ENCODE measurements at regions not wholly inside any gene's neighbourhood (a gene's known extent, or its start where the extent isn't known, plus 50 kb on each side); places are given as distances from the start of the nearest gene placed in this dataset.

- TF ChIP-seq GATA2 (IDR thresholded peaks at IDR 0.05; ENCODE audit: low read depth, low read length) = no peak
- TF ChIP-seq GATA3 (IDR thresholded peaks at IDR 0.05; ENCODE audit: low read depth, low read length) = no peak
Measured at GRCh38 chr14:101616202-101616601, 54.9 kb downstream of the DIO3 start.

DNA sequence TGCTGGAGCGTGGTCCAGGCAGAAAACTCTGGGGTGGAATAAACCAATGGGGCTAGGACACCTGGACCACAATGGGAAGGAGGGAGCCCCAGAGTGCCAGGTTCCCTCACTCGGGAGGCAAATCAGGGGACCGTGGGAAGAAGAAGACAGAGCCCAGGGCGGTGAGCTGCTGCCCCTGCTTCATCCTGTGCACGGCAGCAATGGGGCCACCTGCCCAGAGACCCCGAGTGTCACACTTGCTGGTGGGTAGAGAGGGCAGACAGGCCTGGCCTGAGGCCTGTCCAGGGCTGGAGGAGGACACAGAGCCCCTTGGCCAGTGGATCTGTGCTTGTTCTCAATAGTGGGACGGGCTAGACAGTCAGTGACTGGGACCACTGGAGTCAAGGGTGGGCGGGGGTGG, 58.2 kb downstream of the DIO3 start:
- TF ChIP-seq GATA3 (IDR thresholded peaks at IDR 0.05; ENCODE audit: low read depth, low read length) (no peak), GATA2 (IDR thresholded peaks at IDR 0.05; ENCODE audit: low read depth, low read length) (no peak)

- TF ChIP-seq GATA3 (IDR thresholded peaks at IDR 0.05; ENCODE audit: low read depth, low read length) (no peak), GATA2 (IDR thresholded peaks at IDR 0.05; ENCODE audit: low read depth, low read length) (no peak)
Measured at GRCh38 chr14:101620031-101620788, 58.9 kb downstream of the DIO3 start.

DNA sequence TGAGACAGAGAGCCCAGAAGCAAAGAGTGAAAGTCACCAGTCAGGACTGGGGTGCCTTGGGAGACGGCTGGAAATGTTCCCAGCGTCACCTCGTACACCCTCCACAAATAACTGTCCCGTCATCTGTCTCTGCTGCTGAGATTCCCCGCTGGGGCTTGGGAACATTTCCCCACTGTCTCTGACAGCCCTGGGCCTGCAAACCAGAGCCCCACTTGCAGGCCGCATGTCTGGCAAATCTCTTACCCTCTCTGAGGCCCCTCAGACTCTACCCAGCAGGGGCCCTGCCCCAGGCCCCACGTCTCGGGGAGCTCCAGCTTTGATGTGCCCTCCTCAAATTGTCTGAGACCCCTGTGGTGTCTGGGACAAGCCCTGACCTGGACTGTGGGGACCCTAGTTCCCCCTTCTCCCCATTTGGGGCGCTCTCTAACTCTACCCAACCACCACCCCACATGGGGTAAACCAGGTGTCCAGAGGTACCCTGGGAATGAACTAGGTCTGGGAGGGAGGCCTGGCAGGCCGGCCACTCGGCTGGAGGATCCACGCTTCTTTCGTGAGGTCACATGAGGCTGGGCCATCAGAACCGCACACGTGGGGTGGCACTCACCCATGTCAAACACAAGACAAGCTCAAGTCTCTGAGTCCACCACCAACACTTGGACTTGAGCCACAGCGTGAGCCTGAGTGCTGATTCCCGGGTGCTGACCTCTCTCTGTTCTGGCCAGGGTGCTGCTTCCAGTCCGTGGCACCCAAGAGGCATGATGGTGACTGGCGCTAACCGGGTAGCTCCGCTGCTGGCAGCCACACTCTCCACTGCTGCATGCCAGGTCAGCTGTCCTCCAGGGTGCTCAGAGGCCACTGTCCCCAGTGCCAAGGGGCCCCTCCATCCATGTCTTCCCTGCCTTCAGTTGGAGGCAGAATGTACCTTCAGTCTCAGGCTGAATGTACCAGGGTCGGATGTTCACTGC, 59.8 kb downstream of the DIO3 start:
- TF ChIP-seq GATA3 (IDR thresholded peaks at IDR 0.05; ENCODE audit: low read depth, low read length) = no peak
- no peak for TF ChIP-seq GATA2 (IDR thresholded peaks at IDR 0.05; ENCODE audit: low read depth, low read length)

- no peak for TF ChIP-seq GATA2 (IDR thresholded peaks at IDR 0.05; ENCODE audit: low read depth, low read length)
- TF ChIP-seq GATA3 (IDR thresholded peaks at IDR 0.05; ENCODE audit: low read depth, low read length) = no peak
Measured at GRCh38 chr14:101622251-101623076, 61.2 kb downstream of the DIO3 start.

- TF ChIP-seq GATA2 (IDR thresholded peaks at IDR 0.05; ENCODE audit: low read depth, low read length) = no peak
Measured at GRCh38 chr14:101623077-101623372, 61.7 kb downstream of the DIO3 start.

DNA sequence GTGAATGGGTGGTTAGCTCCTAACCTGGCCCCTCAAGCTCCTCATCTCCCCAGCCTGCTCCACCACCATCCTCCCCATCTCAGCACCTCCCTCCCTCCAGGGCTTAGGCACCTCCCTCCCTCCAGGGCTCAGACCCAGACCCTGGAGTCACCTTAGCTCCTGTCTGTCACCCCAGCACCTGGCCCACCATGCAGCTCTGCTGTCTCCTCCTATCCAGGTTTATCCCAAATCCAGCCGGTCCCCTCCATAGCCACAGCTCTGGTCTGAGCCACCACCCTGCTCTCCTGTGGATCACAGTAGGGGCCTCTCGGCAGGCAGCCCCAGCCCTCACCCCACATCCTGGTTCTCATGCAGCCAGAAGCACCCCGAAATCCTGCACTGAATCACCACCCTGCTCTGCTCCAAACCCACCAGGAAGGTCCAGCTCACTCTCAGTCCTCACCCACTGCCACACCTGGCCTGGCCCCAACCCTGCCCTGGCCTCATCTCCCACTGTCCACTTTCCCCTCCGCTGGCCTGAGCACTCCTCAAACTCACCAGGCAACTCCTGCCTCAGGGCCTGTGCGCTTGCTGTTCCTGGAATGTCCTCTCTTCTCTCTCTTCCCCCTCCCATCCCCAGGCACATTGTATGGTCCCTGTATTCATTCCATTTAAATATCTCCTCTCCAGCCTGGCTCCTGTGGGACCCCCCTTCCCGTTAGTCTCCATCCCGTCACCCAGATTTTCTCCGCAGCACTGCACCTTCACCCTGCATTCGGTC, 62.6 kb downstream of the DIO3 start:
- no peak for TF ChIP-seq GATA2 (IDR thresholded peaks at IDR 0.05; ENCODE audit: low read depth, low read length)

DNA sequence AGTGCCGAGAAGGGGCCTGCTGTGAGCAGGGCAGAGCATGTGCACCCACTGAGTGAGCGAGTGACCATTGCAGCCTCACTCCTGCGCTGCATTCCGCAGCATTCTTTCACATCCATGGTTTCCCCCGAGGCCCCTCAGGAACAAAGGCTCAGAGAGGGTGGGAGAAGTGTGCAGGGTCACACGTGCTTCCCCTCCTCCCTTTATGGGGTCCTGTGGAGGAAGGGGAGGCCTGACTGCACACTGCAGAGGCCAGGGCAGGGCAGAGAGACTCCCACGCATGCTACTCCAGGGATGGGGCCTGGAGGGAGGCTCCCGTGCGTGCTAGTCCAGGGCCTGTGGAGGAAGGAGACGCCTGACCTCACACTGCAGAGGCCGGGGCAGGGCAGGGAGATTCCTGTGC, 63.2 kb downstream of the DIO3 start:
- TF ChIP-seq GATA2 (IDR thresholded peaks at IDR 0.05; ENCODE audit: low read depth, low read length) (no peak), GATA3 (IDR thresholded peaks at IDR 0.05; ENCODE audit: low read depth, low read length) (no peak)

- TF ChIP-seq GATA2 (IDR thresholded peaks at IDR 0.05; ENCODE audit: low read depth, low read length) (no peak), GATA3 (IDR thresholded peaks at IDR 0.05; ENCODE audit: low read depth, low read length) (no peak)
Measured at GRCh38 chr14:101625336-101626097, 64.2 kb downstream of the DIO3 start.

- no peak for TF ChIP-seq GATA2 (IDR thresholded peaks at IDR 0.05; ENCODE audit: low read depth, low read length)
- no peak for TF ChIP-seq GATA3 (IDR thresholded peaks at IDR 0.05; ENCODE audit: low read depth, low read length)
Measured at GRCh38 chr14:101626331-101626730, 65.0 kb downstream of the DIO3 start.

- TF ChIP-seq GATA3 (IDR thresholded peaks at IDR 0.05; ENCODE audit: low read depth, low read length) = no peak
Measured at GRCh38 chr14:101627915-101628262, 66.6 kb downstream of the DIO3 start.

GRCh38 chr14:101628471-101628966, 67.2 kb downstream of the DIO3 start:
- TF ChIP-seq GATA2 (IDR thresholded peaks at IDR 0.05; ENCODE audit: low read depth, low read length) = no peak
- no peak for TF ChIP-seq GATA3 (IDR thresholded peaks at IDR 0.05; ENCODE audit: low read depth, low read length)

GRCh38 chr14:101628975-101629374, 67.7 kb downstream of the DIO3 start:
- TF ChIP-seq GATA2 (IDR thresholded peaks at IDR 0.05; ENCODE audit: low read depth, low read length) (no peak), GATA3 (IDR thresholded peaks at IDR 0.05; ENCODE audit: low read depth, low read length) (no peak)
